ENCODE measurements at regions not wholly inside any gene's neighbourhood (a gene's known extent, or its start where the extent isn't known, plus 50 kb on each side); places are given as distances from the start of the nearest gene placed in this dataset.

- Mint-ChIP-seq H3K4me3 (no peak overlapping the region), H3K27me3 (ENCODE audit: low read depth) (no peaks in the 10 kb centered on the region), H3K36me3 (ENCODE audit: low read depth) (peaks cover 5% of the 10 kb centered on the region), H3K9me3 (no peaks in the 10 kb centered on the region), H3K27ac (ENCODE audit: unreplicated experiment) (no peak overlapping the region), H3K4me1 (peaks cover 29% of the 10 kb centered on the region)
- TF ChIP-seq CTCF (conservative IDR thresholded peaks at IDR 0.05) = no peak
- DNase-seq (ENCODE audit: low read depth, low spot score) = no peak
Measured at GRCh38 chr7:10225275-10225674, 748.4 kb upstream of the PHF14 start.

GRCh38 chr7:10237306-10237705 lies 736.4 kb upstream of the PHF14 start:
- Mint-ChIP-seq H3K36me3 (ENCODE audit: low read depth) (no peaks in the 10 kb centered on the region), H3K27me3 (ENCODE audit: low read depth) (no peaks in the 10 kb centered on the region), H3K27ac (ENCODE audit: unreplicated experiment) (peak overlapping the region; percentile 38), H3K9me3 (no peaks in the 10 kb centered on the region), H3K4me3 (no peak overlapping the region), H3K4me1 (peaks cover 12% of the 10 kb centered on the region)
- no peak for DNase-seq (ENCODE audit: low read depth, low spot score)
- TF ChIP-seq CTCF (conservative IDR thresholded peaks at IDR 0.05) = no peak

GRCh38 chr7:10238641-10239040 lies 735.0 kb upstream of the PHF14 start:
- no peak for TF ChIP-seq CTCF (conservative IDR thresholded peaks at IDR 0.05)
- no peak overlapping the region for H3K4me3 Mint-ChIP-seq
- DNase-seq (ENCODE audit: low read depth, low spot score) = no peak

GRCh38 chr7:10239695-10240345 lies 733.9 kb upstream of the PHF14 start:
- DNase-seq (ENCODE audit: low read depth, low spot score) = no peak
- H3K36me3 Mint-ChIP-seq (ENCODE audit: low read depth) = no peaks in the 10 kb centered on the region
- H3K27me3 Mint-ChIP-seq (ENCODE audit: low read depth) = no peaks in the 10 kb centered on the region
- no peaks in the 10 kb centered on the region for H3K9me3 Mint-ChIP-seq
- H3K27ac Mint-ChIP-seq (ENCODE audit: unreplicated experiment) = no peak overlapping the region
- TF ChIP-seq CTCF (conservative IDR thresholded peaks at IDR 0.05) = no peak
- H3K4me3 Mint-ChIP-seq = no peak overlapping the region
- peaks cover 12% of the 10 kb centered on the region for H3K4me1 Mint-ChIP-seq

More at GRCh38 chr7:10238641-10239040, 735.0 kb upstream of the PHF14 start:
- peaks cover 12% of the 10 kb centered on the region for H3K4me1 Mint-ChIP-seq
- H3K36me3 Mint-ChIP-seq (ENCODE audit: low read depth) = no peaks in the 10 kb centered on the region
- H3K27ac Mint-ChIP-seq (ENCODE audit: unreplicated experiment) = no peak overlapping the region
- no peaks in the 10 kb centered on the region for H3K27me3 Mint-ChIP-seq (ENCODE audit: low read depth)
- no peaks in the 10 kb centered on the region for H3K9me3 Mint-ChIP-seq

- no peak for DNase-seq (ENCODE audit: low read depth, low spot score)
- Mint-ChIP-seq H3K4me3 (no peak overlapping the region), H3K36me3 (ENCODE audit: low read depth) (peaks cover 2% of the 10 kb centered on the region), H3K27me3 (ENCODE audit: low read depth) (no peaks in the 10 kb centered on the region), H3K9me3 (peaks cover 6% of the 10 kb centered on the region), H3K27ac (ENCODE audit: unreplicated experiment) (no peak overlapping the region), H3K4me1 (no peaks in the 10 kb centered on the region)
- TF ChIP-seq CTCF (conservative IDR thresholded peaks at IDR 0.05) = no peak
Measured at GRCh38 chr7:10245406-10245805, 728.3 kb upstream of the PHF14 start.

All from neural crest cell (in vitro differentiated cells).